ENCODE measurements at regions not wholly inside any gene's neighbourhood (a gene's known extent, or its start where the extent isn't known, plus 50 kb on each side); places are given as distances from the start of the nearest gene placed in this dataset.

DNA sequence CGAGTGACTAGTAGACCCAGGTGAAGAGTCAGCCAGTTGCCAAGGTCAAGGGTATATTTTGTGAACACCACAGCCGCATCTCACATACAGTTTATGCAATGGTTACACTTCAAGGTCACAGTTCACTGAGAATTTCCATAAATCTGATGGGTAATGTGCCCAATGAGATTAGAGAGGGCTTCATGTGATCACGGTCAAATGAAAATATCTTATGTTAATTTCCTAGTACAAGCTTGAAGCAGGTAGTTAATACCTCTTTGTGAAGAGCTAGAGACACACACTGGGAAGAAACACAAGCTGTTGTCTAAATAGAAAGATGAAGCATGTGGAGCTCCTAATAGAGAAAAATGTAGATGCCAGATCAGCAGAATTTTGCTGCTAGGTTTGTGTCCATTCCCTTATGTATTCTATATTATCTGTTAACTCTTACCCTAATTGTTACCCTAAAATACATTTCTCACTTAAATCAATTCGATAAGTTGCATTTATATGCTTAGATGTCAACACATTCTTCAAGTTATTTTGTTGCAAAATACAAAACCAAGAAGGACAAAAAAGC is 136.0 kb downstream of the NR2F2 start:
- Histone ChIP-seq H3K36me3 (no peaks in the 10 kb centered on the region), H3K27me3 (peaks cover 0 to 3% (median 0%) of the 10 kb centered on the region in 3 donors), H3K9me3 (no peaks in the 10 kb centered on the region), H3K4me3 (no peak overlapping the region), H3K27ac (no peak overlapping the region), H3K4me1 (no peaks in the 10 kb centered on the region)
- TF ChIP-seq POLR2A (IDR thresholded peaks at IDR 0.05) = no peak
- TF ChIP-seq, protein P1, sequence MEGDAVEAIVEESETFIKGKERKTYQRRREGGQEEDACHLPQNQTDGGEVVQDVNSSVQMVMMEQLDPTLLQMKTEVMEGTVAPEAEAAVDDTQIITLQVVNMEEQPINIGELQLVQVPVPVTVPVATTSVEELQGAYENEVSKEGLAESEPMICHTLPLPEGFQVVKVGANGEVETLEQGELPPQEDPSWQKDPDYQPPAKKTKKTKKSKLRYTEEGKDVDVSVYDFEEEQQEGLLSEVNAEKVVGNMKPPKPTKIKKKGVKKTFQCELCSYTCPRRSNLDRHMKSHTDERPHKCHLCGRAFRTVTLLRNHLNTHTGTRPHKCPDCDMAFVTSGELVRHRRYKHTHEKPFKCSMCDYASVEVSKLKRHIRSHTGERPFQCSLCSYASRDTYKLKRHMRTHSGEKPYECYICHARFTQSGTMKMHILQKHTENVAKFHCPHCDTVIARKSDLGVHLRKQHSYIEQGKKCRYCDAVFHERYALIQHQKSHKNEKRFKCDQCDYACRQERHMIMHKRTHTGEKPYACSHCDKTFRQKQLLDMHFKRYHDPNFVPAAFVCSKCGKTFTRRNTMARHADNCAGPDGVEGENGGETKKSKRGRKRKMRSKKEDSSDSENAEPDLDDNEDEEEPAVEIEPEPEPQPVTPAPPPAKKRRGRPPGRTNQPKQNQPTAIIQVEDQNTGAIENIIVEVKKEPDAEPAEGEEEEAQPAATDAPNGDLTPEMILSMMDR (IDR thresholded peaks at IDR 0.05 in 4 of 5, conservative IDR thresholded peaks at IDR 0.05 in 1 of 5) = no peak
- ATAC-seq (no peak), DNase-seq (no peak)
- intact Hi-C loops (cut with DNase I; ENCODE audit: low total_unique reads) (no loop called here), in situ Hi-C loops (cut with MboI; ENCODE audit: low sequenced_read_pairs in 4 of 4) (no loop called here)

DNA sequence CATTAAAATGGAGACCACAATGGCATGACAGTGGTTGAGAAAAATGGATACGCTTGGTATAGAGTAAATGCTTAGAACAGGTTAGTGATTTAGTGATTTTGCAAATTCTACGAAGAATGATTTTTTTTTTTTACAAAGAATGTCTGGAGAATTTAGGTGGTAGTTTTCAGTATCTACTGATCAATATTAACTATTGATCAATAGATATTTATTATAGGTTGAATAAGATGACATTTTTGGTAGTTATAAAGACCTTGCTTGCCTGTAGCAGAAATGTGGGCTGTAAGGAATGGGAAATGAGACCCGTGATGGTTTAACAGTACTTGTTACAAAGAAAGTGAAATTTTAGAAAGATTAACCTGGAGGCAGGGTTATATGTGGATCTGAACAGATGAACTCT is 137.5 kb downstream of the NR2F2 start:
- DNase-seq (no peak), ATAC-seq (no peak)
- H3K36me3 ChIP-seq = no peaks in the 10 kb centered on the region
- intact Hi-C loops (cut with DNase I; ENCODE audit: low total_unique reads) = no loop called here
- no peak overlapping the region for H3K4me3 ChIP-seq
- no peak overlapping the region for H3K27ac ChIP-seq
- peaks cover 0 to 3% (median 0%) of the 10 kb centered on the region in 3 donors for H3K27me3 ChIP-seq
- in situ Hi-C loops (cut with MboI; ENCODE audit: low sequenced_read_pairs in 4 of 4) = no loop called here
- TF ChIP-seq, protein P1 (IDR thresholded peaks at IDR 0.05 in 4 of 5, conservative IDR thresholded peaks at IDR 0.05 in 1 of 5) = no peak
- no peak for TF ChIP-seq POLR2A (IDR thresholded peaks at IDR 0.05)
- no peaks in the 10 kb centered on the region for H3K9me3 ChIP-seq
- no peaks in the 10 kb centered on the region for H3K4me1 ChIP-seq

DNA sequence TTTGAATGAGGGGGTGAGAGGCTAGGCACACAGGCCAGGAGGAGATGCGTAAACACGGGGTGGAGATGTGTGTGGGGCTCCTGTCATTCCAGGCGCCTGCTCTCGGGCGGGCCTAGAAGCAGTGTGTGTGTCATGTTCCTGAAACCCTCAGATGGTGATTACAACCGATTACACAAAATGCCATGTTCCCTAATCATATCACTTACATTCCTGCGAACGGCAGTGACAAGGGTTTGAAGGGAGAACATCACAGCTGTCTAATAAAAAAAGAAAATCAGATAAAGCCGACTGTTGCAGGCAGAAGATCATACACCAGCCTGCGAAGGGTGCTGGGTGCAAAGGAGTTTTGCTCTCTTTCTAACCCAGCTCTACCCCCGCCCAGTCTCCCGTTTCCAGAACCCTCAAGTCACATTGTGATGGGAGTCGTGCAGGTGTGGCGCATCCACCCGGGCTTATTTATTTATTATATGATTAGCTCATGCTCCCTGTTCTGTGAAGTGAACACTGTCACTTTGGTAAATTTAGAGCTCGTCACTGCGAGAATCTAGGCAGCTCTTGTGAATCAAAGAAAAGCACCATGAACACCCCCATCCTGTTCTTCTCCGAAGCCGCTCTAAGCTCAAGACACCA is 140.3 kb downstream of the NR2F2 start:
- Histone ChIP-seq H3K4me1 (no peaks in the 10 kb centered on the region), H3K27ac (no peak overlapping the region), H3K9me3 (no peaks in the 10 kb centered on the region), H3K36me3 (no peaks in the 10 kb centered on the region), H3K27me3 (peaks cover 0 to 3% (median 0%) of the 10 kb centered on the region in 3 donors), H3K4me3 (no peak overlapping the region)
- intact Hi-C loops (cut with DNase I; ENCODE audit: low total_unique reads) = no loop called here
- TF ChIP-seq, protein P1 (IDR thresholded peaks at IDR 0.05 in 4 of 5, conservative IDR thresholded peaks at IDR 0.05 in 1 of 5) = no peak
- in situ Hi-C loops (cut with MboI; ENCODE audit: low sequenced_read_pairs in 4 of 4) = no loop called here
- no peak for ATAC-seq
- DNase-seq = no peak

DNA sequence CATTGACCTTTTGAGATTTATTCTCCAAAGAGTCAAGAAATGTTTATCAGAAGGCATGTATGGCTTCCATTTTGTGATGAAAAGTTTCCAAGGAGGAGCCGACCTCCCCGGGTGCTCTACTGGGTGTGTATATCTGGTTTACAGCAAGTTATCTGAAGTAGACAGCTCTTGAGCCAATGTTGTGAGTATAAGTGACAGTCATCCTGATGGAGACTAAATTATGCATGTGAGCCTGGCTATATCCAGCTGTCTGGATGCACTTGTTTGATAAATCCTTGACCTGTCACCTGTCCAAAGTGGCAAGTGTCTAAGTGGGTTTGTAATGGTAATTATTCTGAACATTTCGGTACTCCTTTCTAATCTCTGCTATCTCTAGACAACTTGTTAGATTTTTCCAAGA is 142.2 kb downstream of the NR2F2 start:
- ATAC-seq (no peak), DNase-seq (no peak)
- Histone ChIP-seq H3K9me3 (no peaks in the 10 kb centered on the region), H3K4me3 (no peak overlapping the region), H3K36me3 (no peaks in the 10 kb centered on the region), H3K4me1 (no peaks in the 10 kb centered on the region), H3K27ac (no peak overlapping the region), H3K27me3 (peaks cover 0 to 3% (median 0%) of the 10 kb centered on the region in 3 donors)
- intact Hi-C loops (cut with DNase I; ENCODE audit: low total_unique reads) = no loop called here
- in situ Hi-C loops (cut with MboI; ENCODE audit: low sequenced_read_pairs in 4 of 4) = no loop called here
- no peak for TF ChIP-seq POLR2A (IDR thresholded peaks at IDR 0.05)
- TF ChIP-seq, protein P1 (IDR thresholded peaks at IDR 0.05 in 4 of 5, conservative IDR thresholded peaks at IDR 0.05 in 1 of 5) = no peak

DNA sequence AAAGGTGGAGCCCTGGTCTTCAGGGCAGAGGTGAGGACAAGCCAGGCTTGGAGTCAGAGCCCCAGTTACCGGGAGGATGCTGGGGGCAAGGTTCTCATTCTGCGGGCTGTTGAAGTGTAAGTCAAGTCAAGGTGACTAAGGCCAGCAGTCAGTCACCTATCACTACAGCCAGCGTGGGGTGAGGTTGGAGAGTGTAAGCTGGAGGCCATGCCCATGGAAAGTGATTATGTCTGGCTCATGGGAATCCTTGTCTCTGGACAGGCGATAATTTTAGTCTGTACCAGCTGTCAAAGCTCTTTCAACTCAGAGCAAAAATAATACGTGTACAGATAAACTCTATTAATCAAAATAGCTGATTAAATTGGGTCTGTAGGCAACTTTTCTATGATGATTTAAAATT is 143.1 kb downstream of the NR2F2 start:
- TF ChIP-seq POLR2A (IDR thresholded peaks at IDR 0.05) = no peak

More for the DNA sequence above, 143.1 kb downstream of the NR2F2 start:
- peaks cover 0 to 3% (median 0%) of the 10 kb centered on the region in 3 donors for H3K27me3 ChIP-seq
- no peaks in the 10 kb centered on the region for H3K36me3 ChIP-seq
- ATAC-seq (no peak), DNase-seq (no peak)
- no peaks in the 10 kb centered on the region for H3K4me1 ChIP-seq
- H3K27ac ChIP-seq = no peak overlapping the region
- in situ Hi-C loops (cut with MboI; ENCODE audit: low sequenced_read_pairs in 4 of 4) = no loop called here
- H3K4me3 ChIP-seq = no peak overlapping the region
- H3K9me3 ChIP-seq = no peaks in the 10 kb centered on the region
- intact Hi-C loops (cut with DNase I; ENCODE audit: low total_unique reads) = no loop called here

All from gastrocnemius medialis (tissue), 4 donors.